NCI-H226 (cell line): ENCODE measurements at regions not wholly inside any gene's neighbourhood (a gene's known extent, or its start where the extent isn't known, plus 50 kb on each side); places are given as distances from the start of the nearest gene placed in this dataset.

Source experiments
- DNase-seq: peaks from one replicate; pipeline ENCODE4 v3.0.0-alpha.2; 2015

DNA sequence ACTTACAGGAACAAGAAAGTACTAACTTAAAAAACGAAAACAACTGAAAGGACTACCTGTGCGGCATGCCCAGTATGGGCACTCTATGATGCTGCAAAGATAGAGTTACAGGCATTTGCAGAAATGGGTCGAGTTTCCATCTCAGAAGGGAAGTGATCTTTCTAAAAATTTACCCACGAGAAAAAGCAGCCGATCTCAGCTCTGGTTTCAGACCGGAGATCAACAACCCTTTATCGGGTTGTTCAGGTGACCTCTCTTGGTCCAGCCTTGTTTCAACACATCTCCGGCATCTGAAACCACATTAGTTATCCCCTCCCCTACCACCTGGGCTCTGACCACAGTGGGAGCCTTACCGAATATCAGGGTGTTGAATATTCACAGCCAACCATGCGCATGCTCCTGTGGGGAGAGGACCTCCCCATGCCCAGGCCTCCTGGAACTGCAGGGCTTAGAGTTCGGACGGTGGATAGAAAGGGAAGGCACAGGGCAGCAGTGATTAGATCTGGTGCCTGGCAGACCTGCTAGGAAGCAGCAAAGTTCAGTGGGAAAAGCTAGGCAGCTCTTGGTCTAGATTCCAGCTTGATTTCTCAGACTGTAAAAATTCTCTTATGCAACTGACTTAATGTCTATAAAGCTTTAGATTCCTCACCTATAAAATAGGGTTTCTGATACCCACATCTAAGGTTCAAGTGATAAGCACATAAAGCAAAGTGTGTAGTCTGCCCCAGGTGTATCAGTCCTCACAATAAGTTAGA lies 906.0 kb downstream of the VRK1 start:
- DNase-seq: no peak

DNA sequence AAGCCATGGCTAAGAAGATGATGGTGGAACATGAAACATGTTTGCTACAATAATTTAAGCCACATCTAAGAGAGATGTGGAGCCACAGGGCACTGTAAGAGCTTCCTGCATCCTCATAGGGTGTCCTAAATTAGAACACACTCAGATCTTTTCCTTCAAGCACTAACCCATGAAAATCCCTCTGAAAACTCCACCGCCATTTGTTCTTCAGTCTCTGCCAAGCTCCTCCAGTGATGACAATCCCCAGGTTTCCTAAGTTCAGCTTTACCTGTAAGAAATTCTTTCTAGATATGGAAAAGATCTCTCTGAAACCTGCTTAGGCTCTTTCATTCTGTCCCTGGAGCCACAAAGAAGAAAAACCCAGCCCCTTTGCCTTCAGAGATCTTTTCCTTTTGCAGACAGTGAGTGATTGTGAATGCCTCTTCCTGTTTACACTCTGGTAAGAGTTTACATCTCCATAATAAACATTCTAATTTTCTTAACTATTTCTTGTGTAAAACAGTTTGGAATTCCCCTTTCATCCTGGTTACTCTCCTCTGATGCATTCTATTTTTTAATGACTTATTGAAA lies 907.2 kb downstream of the VRK1 start:
- DNase-seq: no peak

DNA sequence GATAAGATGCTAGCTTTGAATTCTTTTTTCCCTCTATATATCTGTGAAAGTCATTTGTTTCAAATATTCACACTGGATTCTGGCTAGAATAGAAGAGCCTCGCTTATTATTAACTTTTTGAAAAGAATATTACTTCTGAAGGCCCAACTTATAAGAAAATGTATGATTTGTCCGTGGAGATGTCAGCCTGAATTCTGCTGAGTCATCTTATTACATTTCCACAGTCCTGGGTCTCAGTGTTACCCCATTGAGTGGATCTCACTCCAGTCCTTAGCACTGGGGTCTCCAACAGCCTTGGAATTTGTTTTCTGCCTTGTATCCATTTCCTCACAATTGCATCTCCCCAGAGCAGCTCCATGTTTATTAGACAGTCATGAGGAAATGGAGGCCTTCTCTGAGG lies 907.9 kb downstream of the VRK1 start:
- no peak for DNase-seq

DNA sequence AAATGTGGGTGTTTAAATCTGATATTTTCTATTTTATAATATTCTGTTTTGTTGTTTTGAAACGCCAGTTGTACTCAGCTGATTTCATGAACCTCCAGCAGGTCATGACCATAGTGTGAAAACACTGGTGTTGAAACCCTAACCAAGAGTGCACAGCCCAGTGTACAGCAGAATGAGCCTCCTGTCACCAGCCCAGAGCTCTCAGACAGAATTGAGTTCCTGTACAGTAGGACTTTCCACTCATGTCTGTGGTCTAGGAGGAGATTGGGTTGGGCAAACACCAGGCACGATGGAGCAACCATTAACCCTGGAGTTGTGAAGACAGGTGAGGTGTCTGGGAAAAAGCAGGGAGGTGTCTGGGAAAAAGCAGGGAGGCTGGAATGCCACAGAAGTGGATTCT lies 908.8 kb downstream of the VRK1 start:
- DNase-seq: no peak

DNA sequence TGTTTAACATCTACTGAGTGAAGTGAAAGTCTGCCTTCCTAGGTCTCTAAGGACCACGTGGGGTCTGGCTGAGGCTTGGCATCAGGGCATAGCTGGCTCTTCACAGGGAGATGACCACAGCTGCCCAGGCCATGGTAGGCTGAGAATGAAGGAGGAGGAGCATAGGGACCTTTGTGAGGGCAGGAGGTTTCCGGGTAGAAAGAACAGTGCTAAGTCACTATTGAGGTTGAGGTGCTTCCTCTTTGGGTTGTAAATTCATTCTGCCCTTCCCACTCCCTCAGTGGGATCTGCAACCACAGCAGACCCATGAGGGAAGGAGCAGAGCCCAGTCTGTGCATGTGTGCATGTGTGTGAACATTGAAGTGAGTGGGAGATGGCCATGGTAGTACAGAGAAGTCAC lies 909.6 kb downstream of the VRK1 start:
- DNase-seq: no peak

DNA sequence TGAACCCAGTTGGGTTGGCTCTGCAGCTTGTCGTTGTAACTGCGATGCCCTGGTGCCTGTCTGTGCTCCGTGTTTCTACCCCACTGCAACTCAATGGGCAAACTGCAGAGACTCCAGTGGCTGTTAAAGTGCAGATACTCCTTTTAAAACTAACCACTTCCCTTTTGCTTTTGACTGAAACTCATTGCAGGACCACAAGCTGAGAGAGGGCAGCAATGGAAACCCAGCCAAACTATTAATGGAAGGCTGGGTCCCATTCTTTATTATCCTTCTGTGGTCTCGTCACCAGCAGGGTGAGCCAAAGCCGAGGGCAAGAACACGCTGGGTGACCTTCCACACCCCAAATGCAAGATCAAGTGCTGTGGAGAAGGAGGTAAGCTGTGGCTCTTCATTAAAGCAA lies 910.4 kb downstream of the VRK1 start:
- no peak for DNase-seq

DNA sequence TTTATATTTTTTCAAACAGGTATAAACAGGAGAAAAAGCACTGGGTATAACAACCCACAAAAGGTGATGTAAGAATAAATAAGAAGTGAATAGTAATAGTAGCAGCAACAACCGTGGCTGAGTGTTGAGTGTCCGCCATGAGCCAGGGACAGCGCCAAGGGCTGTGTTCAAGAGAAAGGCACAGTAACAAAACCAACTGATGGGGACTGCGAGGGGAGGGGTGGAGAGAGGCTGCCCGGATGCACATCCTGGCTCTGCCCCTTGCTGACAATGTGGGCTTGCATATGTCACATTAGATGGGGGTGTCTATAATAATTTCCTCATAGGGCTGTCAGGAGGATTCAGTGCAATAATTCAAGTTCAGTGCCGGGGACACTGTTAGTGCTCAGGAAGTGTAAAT lies 912.4 kb downstream of the VRK1 start:
- no peak for DNase-seq

DNA sequence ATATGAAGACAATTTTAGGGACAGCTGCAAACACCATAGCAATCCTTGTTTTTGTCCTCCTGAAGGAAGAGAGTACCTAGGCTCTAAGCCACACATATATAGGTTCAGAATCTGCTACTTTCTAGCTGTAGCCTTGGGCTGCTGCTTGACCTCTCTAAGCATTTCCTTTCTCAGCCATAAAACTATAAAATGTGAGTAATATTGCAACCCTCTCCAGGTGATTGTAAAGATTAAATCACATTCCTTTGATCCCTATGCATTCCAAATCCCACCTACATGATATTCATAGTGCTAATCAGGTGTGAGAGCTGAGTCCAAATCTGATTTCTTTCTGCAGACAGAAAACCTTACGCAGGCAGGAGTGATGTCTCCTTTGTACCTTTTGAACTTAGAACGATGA lies 913.5 kb downstream of the VRK1 start:
- DNase-seq: no peak

DNA sequence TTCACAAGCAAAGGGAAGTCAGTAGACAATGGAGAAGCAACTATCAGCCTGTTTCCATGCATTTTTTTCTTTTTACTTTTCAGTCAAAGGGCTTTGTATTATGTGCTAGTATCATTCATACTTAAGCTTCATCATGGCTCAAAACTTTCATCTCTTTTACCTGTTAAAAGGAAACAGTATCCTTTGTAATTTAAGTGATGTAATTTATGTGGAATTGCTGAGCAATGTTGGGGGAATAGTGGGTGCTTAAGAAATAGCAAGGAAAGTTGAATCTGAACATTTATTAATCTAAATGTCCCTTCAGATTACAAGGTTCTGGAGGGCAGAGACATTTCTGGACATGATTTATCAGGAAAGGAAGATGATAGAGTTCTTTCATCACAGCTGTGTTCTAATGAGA lies 915.3 kb downstream of the VRK1 start:
- no peak for DNase-seq

DNA sequence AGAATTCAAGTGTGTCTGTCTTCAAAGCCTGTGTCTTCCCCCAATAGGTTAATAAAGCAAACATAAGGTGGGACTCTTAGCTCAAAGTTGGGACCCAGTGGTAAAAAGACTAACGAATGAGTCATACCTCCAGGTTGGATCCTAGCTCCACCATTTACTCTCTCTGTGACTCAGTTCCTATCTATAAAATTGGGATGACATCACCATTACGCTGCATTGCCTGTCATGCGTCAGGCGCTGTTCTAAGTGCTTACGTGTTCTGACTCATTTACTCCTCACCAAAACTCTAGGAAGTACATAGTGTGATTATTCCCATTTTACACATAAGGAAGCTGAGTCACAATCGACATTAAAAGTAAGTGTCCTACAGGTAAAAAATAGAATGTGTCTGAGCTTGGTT lies 915.8 kb downstream of the VRK1 start:
- no peak for DNase-seq

DNA sequence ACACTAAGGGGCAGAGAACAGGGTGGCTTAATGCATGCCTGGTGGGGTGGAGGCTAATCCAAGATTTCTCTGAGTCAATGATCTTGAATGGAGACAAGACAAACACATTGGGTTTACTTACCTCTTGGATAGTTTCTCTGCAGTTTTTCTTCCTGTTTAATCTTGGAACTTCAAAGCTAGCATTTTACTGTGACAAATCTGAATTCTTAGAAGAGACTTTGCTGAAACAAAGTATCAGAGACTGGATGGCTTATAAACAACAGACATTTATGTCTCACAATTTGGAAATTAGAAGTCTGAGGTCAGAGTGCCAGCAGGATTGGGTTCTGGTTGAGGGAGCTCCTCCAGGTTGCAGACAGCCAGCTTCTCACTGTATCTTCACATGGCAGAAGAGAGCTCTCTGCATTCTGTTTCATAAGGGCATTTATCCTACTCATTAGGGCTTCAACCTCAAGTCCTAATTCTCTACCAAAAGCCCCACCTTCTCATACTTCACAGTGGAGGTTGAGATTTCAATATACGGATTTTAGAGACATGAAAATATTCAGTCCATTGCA lies 921.8 kb downstream of the VRK1 start:
- no peak for DNase-seq

DNA sequence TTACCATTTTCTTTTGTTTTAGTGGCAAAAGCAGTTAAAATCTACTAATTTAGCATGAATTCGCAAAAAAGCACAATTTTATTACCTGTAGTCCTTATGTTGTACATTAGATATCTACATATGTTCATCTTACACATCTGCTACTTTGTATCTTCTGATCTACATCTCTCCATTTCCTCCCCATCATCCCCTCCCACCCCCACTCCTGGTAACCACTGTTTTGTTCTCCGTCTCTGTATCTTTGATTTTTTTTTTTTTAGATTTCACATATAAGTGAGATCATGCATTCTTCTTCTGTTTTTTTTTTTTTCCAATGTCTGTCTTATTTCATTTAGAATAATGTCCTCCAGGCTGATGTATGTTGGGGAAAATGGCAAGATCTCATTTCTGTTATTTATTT lies 922.7 kb downstream of the VRK1 start:
- DNase-seq: no peak

DNA sequence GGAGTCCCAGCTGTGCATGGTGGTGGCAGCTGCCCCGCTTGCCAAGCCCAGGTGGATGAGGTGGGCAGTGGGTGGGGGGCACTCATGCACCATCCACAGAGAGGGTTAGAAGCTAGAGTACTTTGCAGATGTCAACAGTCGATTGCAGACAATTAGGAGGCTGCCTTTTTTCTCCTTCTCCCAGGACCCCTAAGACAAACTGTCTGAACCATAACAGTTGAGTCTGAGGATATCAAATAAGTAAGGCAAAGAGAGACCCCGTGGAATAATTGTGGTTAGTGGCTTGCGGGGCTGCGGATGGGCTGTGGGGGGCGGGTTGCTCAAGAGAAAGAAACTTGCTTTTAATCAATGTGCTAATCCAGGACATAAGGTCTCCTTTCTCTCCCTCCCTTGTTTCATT lies 926.2 kb downstream of the VRK1 start:
- no peak for DNase-seq

DNA sequence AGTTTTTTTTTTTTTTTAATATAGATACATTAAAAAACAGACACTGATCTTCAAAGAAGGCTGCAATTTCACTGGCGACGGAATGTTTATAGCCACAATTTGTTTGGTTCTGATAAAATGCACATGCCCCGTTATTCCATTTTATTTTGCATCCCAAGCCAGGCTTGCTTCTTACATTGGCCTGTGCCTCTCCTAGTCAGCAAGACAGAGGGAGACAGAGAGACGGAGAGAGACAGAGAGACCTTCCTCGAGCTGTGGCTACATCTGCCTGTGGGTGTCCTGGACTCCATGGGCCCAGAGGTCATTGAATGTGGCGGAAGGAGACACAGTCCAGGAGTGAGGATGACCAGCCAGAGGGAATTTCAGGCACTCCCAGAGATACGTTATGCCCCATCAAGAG lies 926.6 kb downstream of the VRK1 start:
- no peak for DNase-seq

DNA sequence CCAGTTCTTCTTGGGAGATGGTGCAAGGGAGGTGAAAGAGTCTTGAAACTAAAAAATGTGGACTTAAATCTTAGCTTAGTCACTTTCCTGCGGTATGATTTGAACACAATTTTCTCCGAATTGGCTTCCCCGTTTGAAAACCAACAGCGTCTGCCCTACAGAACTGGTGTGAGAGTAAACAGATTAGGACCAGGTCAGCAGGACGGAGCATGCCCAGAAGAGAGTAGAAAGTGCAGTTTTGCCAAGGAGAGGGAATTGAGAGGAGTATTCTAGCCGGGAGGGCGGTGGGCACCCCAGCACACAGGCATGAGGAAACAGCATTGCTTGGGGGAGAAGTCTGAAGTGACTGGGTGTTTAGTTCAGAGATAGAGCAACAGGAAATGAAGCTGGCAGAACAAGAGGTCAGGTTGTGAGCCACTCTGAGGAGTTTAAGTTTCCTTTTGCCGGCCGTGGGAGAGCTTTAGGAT lies 927.1 kb downstream of the VRK1 start:
- DNase-seq: no peak

DNA sequence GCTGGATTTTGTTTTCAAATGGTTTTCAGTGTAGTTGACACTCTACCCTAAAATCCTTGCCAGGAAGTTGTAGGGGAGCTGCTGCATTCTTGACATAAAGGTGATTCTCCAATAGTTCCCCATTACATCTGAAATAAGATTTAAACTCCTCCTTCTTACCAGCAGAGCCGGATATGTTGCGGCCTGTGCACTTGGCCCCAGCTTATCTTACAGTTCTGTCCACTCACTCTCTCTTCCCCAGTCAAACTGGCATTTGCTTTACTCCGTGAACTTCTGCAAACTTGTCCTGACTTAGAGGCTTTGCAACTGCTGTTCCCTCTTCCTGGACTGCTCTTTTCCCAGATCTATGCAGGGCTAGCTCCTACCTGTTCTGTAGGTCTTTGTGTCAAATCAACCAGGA lies 929.5 kb downstream of the VRK1 start:
- DNase-seq: no peak

DNA sequence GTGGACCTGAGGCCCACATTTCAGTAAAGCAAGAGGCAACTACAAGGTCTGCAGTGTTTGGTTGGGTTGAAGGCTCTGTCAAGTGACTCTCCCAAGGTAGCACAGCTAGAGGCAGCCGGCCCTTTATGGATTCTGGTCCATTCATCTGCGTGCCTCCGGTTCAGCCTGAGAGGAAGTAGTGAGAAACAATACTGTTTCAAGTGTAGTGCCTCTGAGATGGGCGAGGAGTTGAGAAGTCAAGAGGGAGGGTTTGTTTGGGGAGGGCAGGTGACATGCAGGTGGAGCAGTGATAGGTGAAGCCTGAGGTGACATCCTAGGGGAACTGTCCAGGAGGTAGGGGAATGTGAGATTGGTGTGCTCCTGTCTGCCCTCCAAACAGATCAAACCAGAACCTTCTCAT lies 933.5 kb downstream of the VRK1 start:
- no peak for DNase-seq

DNA sequence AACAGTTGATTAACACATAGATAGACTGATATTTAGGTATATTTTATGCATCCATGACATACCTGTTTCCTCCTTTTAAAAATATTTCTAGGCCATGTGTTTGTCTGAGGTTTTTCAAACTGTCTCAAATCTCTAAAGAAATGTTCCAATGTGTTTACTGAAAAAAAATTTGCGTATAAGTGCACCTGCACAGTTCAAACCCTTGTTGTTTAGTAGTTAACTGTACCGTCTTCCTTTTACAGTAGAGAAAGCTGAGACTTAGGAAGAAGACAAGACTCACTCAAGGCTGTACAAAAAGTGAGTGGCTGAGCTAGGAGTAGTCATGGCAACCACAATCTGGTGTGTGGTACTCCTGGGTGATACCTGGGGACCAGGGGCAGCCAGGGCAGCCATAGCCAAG lies 934.6 kb downstream of the VRK1 start:
- no peak for DNase-seq

DNA sequence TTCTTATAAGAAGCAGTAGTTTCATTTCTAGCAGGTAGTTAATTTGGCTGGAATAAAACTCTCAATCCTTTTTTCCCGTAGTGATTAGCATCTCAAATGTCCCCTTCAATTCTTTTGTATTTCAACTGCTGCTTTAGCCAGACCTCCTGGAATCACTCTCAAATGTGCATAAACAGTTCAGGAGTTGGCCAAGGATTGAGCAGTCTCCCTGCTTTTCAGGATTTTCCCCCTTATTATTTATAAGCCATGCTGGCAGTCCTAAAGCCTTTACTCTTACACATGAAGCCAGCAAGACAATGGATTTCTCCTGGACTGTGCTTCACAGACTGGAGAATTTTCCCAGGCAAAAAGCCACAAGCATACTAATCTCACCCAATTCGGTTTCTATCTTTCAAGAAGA lies 950.1 kb downstream of the VRK1 start:
- DNase-seq: no peak

DNA sequence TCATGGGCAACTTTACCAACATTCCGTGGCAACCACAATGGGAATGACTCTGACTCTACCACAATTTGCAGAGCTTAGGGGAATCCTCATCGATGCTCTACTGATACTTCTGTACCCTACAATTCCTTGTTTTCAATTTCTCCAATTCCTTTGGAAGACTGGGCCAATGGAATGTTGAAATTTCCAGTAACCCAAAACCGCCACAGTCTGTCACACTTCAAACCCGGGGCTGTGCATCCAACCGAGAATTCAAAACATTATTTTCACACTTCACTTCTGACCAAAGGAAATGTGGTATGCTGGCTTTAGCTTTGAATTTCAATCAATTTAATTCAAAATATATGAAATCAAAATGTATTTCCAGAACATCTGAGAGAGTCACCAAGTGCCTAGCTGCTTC lies 951.4 kb downstream of the VRK1 start:
- DNase-seq: no peak

DNA sequence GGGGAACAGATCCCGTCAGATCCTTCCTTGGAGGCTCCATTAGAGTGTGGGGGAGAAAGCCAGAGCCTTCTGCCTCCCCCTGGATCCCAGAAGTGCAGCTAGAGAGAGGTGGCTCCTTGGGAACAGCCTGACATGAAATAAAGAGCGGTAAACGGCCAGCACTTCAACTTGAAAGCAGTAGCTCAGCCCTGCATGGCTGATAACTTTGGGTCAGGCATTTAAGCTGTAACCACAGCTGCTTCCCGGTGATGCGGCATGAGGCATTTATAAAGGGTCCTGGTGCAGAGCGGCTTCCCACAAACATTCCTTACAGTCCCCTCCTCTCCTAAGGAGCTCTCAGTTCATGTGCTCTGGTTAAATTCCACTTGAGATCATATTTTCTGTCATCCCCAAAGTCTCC lies 960.3 kb downstream of the VRK1 start:
- DNase-seq: no peak

DNA sequence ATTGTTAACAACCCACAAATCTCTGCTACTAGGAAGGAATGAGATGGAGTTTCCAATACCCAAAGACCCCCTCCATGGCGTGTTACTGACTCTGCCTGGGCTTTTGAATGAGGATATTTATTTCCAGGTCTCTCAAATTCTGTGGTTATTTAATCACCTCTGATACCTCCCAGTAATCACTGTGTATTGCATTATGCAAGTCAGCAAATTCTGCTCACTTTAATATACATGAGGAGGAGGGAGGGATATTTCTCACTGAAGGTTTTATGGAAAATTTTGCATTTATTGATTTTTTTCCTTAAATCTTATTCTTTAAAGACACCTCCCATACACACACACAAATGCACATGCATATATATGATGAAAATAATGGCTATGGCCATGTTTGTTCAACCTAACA lies 962.9 kb downstream of the VRK1 start:
- no peak for DNase-seq

DNA sequence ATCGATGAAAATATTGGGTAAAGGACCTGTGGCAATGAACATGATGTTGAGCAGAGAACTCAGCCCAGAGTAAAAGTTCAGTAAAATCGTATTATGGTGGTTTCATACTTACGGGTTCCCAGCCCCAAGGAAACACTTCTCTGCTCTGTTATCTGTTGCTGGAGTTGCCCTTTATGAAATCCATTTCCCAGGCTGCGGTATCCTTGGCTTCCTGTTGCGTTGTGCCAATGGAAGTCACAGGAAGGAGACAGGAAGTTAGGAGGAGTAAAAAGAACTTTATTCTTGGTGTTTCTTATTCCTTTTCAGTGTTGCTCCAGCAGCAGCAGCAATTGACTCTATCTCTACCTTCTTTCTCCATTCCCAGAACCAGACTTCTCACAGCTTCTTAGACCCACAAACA lies 965.2 kb downstream of the VRK1 start:
- DNase-seq: no peak

DNA sequence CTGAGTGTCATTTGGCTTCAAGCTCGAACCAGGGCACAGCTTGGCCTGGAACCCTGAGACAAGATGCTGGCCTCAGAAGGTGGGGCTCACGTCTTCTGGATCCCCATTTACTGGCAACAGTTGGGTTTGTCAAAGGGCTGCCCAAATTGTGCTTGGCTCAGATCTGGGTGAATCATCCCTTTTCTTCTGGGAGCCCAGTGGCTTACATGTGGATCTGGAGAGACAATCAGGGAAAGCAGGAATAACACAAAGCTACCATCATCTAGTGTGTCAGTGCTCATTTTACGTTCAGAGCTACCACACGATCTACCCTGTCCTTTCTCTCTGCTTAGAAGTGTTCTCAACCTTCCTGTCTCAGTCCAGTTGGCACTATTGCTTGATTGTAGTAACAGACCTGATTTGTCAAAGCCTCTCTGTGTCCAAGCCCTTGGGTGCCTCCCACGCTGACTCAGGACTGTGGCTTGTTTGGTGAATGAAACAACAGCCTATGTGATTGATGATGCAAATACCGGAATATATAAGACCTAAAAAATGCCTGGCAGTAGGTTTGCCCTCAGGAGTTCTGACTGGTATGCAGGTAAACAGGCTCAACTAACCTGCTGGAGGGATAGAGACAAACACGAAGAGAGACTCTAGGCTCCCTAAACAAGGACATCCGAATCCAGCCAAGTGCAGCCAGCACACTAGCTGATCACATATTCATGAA lies 974.3 kb downstream of the VRK1 start:
- no peak for DNase-seq
